Prostate gland (tissue), 2 donors: ENCODE measurements at regions not wholly inside any gene's neighbourhood (a gene's known extent, or its start where the extent isn't known, plus 50 kb on each side); places are given as distances from the start of the nearest gene placed in this dataset.

Experiments
- DNase-seq: peaks from one replicate; pipeline ENCODE4 v3.0.0-alpha.2; 2019; ENCODE audit warnings: low spot score
- H3K27ac ChIP-seq, 2 donors: fragments of 200-600 bp; sonication (generic); 2 replicates each; pipeline ENCODE4 v1.5.1; 2017 to 2019
- H3K27me3 ChIP-seq: fragments of 200-600 bp; sonication (generic); replicated peaks from 2 replicates; pipeline ENCODE4 v1.5.1; 2019; ENCODE audit not compliant: insufficient read depth
- H3K36me3 ChIP-seq, 2 donors: fragments of 200-600 bp; sonication (generic); 1 replicate in 1 of 2; 2 replicates in 1 of 2; pipeline versions ENCODE4 v1.5.1 to v1.8.1; 2017 to 2019
- H3K4me1 ChIP-seq: fragments of 200-600 bp; sonication (generic); replicated peaks from 2 replicates; pipeline ENCODE4 v1.5.1; 2019
- H3K4me3 ChIP-seq, 2 donors: fragments of 200-600 bp; sonication (generic); 2 replicates each; pipeline ENCODE4 v1.5.1; 2017 to 2019
- H3K9me3 ChIP-seq: fragments of 200-600 bp; sonication (generic); 2 replicates; pipeline ENCODE4 v1.5.1; 2017
- POLR2A ChIP-seq: fragments of 450-650 bp; IDR thresholded peaks from one replicate; pipeline ENCODE4 v1.6.1; 2016; ENCODE audit warnings: antibody characterized with exemption, mild to moderate bottlenecking
- POLR2AphosphoS5 ChIP-seq: sonication (generic); formaldehyde crosslinking; IDR thresholded peaks from one replicate; pipeline ENCODE4 v1.6.1; 2017; ENCODE audit warnings: antibody characterized with exemption
- WGBS: methylation state at CpG from one replicate; pipeline ENCODE4 v1.1.5; 2018; 5-methylcytosine and 5-hydroxymethylcytosine counted together
- intact Hi-C: fragments of 100-400 bp; cut with DNase I; formaldehyde crosslinking; loops from one replicate; pipeline ENCODE4 v1.14.2; 2022
- TF ChIP-seq, protein P1 (sequence below), 4 experiments: fragments of 200-600 bp in 2 of 4; fragments of 450-650 bp in 2 of 4; sonication (generic) in 2 of 4; IDR thresholded peaks; 1 replicate in 3 of 4; 2 replicates in 1 of 4; pipeline ENCODE4 v1.5.1; 2016 to 2019; ENCODE audit warnings: antibody characterized with exemption in 4 of 4, mild to moderate bottlenecking in 2 of 4, moderate library complexity in 2 of 4

DNA sequence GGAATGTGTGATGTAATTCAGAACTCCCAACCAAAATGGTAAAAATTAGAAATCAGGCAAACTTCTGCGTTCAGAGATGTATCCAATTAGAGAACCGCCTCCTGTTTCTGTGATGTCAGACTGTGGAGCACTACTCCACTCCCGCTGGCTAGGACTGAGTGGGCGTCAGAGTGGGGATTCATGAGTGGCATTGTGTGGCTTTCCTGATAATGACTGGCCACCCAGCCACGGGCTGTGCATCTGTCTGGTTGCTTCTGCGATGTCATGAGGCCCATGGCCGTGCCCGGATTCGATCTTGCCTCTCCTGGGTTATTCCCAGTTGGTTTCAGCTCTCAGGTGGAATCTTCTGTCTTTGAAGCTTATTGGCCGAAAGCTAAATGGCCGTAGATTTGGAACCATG, 87.1 kb upstream of the KCNA1 start:
- TF ChIP-seq, protein P1, sequence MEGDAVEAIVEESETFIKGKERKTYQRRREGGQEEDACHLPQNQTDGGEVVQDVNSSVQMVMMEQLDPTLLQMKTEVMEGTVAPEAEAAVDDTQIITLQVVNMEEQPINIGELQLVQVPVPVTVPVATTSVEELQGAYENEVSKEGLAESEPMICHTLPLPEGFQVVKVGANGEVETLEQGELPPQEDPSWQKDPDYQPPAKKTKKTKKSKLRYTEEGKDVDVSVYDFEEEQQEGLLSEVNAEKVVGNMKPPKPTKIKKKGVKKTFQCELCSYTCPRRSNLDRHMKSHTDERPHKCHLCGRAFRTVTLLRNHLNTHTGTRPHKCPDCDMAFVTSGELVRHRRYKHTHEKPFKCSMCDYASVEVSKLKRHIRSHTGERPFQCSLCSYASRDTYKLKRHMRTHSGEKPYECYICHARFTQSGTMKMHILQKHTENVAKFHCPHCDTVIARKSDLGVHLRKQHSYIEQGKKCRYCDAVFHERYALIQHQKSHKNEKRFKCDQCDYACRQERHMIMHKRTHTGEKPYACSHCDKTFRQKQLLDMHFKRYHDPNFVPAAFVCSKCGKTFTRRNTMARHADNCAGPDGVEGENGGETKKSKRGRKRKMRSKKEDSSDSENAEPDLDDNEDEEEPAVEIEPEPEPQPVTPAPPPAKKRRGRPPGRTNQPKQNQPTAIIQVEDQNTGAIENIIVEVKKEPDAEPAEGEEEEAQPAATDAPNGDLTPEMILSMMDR (IDR thresholded peaks at IDR 0.05) = no peak
- TF ChIP-seq POLR2AphosphoS5 = no peak
- no peak for TF ChIP-seq POLR2A
- H3K27me3 ChIP-seq = peaks cover 1% of the 10 kb centered on the region
- no peaks in the 10 kb centered on the region for H3K4me1 ChIP-seq
- H3K27ac ChIP-seq = no peak overlapping the region
- intact Hi-C loops = no loop called here
- WGBS = 91% methylated on average over 11 of the region's 11 CpGs
- DNase-seq = no peak
- no peaks in the 10 kb centered on the region for H3K36me3 ChIP-seq
- no peaks in the 10 kb centered on the region for H3K9me3 ChIP-seq
- H3K4me3 ChIP-seq = no peak overlapping the region

DNA sequence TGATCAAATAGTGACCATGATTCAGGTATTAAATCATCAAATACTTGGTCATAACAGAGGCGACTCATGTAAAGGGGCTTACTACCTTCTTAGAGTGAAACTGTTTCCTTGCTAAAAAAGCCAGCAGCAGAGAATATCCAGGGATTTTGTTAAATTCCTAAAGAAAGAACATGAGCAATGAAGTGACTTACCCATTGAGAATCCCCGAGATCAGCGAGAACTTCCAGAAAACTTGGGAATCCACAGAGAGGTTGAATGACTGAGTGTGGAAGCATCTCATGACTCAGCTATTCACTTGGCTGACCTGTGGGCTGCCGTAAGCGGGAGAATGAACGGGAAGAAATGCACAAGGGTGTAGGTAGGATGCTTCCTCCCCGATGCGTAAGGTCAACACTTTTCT, 85.3 kb upstream of the KCNA1 start:
- Histone ChIP-seq H3K4me1 (no peaks in the 10 kb centered on the region), H3K4me3 (no peak overlapping the region), H3K27me3 (peaks cover 1% of the 10 kb centered on the region), H3K27ac (no peak overlapping the region), H3K36me3 (no peaks in the 10 kb centered on the region), H3K9me3 (no peaks in the 10 kb centered on the region)
- DNase-seq = no peak
- intact Hi-C loops = no loop called here
- TF ChIP-seq POLR2AphosphoS5 (no peak), POLR2A (no peak)
- TF ChIP-seq, protein P1 (IDR thresholded peaks at IDR 0.05) = no peak
- WGBS = 86% methylated on average over 8 of the region's 8 CpGs

DNA sequence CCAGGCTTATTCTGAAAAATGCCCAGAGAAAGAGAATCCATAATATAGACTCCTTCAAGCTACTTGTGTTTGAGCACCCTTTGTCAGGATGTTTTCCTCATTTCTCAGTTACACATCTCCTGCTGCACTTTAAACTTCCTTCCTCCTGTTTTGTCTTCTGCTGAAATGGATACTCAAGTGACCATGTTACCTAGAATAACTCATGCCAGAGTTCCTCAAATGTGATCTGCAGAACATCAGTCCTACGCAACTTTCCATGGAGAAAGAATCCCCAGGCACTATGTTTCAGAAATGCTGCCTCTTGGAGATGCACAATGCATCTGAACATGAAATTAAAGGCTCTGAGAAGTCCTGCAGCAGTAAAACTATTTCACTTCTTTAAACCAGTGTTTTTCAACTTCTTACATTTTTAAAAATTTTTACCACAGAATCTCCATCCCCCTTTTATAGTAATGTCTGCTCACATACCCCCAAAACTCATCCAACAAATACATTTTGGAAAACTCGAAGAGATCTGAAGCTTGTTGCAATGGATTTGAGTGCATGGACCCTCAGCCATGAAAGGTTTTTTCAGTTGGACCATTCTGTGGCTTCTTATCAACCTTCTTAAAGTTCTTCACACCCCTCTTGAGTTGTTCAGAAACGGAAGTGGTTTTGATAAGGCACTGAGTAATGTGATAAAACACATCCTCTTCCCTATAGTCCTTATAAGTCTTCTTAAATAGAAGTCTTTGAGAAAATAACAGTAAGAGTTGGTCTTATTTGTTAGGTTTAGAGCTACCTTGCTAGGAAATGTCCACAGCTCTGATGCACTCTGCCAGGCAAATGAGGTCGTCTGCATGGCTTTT, 84.5 kb upstream of the KCNA1 start:
- 84% methylated on average over 4 of the region's 4 CpGs for whole genome bisulfite sequencing
- TF ChIP-seq, protein P1 (IDR thresholded peaks at IDR 0.05) = no peak
- DNase-seq = no peak
- no peak overlapping the region for H3K4me3 ChIP-seq
- peaks cover 1% of the 10 kb centered on the region for H3K27me3 ChIP-seq
- no peaks in the 10 kb centered on the region for H3K9me3 ChIP-seq
- no peak overlapping the region for H3K27ac ChIP-seq
- H3K4me1 ChIP-seq = no peaks in the 10 kb centered on the region
- intact Hi-C loops = no loop called here
- H3K36me3 ChIP-seq = no peaks in the 10 kb centered on the region

DNA sequence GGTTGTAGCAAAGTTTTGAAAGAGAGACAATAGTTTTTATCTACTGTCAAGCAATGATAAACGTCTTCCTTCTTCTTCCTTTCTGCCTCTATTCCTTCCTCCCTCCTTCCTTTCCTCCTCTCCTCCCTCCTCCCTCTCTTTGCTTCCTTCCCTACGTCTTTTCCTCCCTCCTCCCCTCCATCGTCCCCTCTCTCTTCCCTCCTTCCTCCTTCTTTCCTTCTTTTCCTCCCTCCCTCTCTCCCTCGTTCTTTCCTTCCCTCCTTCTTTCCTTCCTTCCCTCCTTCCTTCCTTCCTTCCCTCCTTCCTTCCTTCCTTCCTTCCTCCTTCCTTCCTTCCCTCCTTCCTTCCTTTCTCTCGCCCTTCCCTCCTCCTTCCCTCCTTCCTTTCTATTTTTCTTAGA, 82.8 kb upstream of the KCNA1 start:
- Histone ChIP-seq H3K4me3 (no peak overlapping the region), H3K9me3 (no peaks in the 10 kb centered on the region), H3K27me3 (peaks cover 1% of the 10 kb centered on the region), H3K4me1 (no peaks in the 10 kb centered on the region), H3K36me3 (no peaks in the 10 kb centered on the region), H3K27ac (no peak overlapping the region)
- TF ChIP-seq POLR2AphosphoS5 = no peak
- TF ChIP-seq, protein P1 (IDR thresholded peaks at IDR 0.05) = no peak
- TF ChIP-seq POLR2A = no peak
- intact Hi-C loops = no loop called here
- 63% methylated on average over 5 of the region's 5 CpGs for WGBS
- DNase-seq = no peak

DNA sequence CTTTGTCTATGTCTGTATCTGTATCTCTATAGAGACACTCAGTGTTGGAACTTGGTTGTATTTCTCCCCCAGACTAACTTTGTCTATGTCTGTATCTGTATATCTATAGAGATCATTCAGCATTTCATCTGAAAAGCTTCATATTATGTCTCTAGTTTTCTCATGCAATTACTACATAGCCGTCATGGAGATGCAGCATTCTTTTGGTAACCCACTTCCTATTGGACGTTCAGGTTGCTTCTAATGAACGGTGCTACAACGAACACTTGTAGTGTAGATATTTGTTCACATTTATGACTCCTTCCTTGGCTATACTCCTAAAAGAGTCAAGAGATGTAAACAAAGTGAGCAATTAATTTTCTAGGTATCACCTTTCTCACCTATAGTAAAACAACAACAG, 81.5 kb upstream of the KCNA1 start:
- H3K9me3 ChIP-seq = no peaks in the 10 kb centered on the region
- H3K4me3 ChIP-seq = no peak overlapping the region
- H3K36me3 ChIP-seq = no peaks in the 10 kb centered on the region
- DNase-seq = no peak
- H3K27me3 ChIP-seq = peaks cover 1% of the 10 kb centered on the region
- no peak overlapping the region for H3K27ac ChIP-seq
- TF ChIP-seq POLR2A (no peak), POLR2AphosphoS5 (no peak)
- TF ChIP-seq, protein P1 (IDR thresholded peaks at IDR 0.05) = no peak
- intact Hi-C loops = no loop called here
- WGBS = 57% methylated on average over 4 of the region's 4 CpGs
- no peaks in the 10 kb centered on the region for H3K4me1 ChIP-seq
